Fibroblast of skin of abdomen (primary cell): ENCODE measurements at regions not wholly inside any gene's neighbourhood (a gene's known extent, or its start where the extent isn't known, plus 50 kb on each side); places are given as distances from the start of the nearest gene placed in this dataset.
"Not testable (repeated sequence)": the region's sequence is repeated elsewhere in the genome, so short reads cannot be mapped to it uniquely, and the experiment has no call there.

Experiments used
- DNase-seq: peaks from one replicate; pipeline ENCODE4 v3.0.0-alpha.2; 2013

DNA sequence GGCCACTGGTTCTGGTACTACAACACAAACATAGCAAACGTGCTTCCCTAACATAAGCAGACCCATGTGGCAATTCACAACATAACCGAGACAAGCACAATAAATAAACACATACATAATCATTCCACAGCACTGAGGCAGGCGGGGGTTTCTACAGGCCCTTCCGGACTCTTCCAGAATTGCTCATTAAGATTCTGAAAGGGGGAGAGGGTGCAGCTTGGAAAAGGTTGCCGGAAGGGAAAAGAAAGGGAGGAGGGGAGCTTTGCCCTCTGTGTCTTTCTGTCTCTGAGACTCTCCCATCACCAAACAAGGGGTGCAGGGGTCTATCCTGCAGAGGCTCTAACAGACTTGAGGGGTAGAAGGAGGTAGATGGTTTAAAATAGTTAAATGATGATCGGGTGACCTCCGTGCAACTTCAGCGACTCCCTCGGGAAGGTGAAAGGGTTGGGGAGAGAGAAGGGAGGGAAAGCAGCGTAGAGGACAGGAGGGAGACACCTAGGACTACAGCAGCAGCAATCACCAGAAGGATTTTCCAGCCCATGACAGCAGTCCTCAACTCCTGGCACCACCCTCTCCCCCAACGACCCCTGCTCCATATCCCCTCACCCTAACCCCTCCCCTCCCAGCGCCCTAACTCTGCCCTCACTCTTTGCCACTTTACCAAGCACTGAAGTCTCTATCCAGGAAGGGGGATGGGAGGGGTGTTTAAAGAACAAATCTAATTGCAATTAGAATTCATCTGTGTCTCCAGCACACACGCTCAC is 365.5 kb upstream of the ESRRG start:
- no peak for DNase-seq

DNA sequence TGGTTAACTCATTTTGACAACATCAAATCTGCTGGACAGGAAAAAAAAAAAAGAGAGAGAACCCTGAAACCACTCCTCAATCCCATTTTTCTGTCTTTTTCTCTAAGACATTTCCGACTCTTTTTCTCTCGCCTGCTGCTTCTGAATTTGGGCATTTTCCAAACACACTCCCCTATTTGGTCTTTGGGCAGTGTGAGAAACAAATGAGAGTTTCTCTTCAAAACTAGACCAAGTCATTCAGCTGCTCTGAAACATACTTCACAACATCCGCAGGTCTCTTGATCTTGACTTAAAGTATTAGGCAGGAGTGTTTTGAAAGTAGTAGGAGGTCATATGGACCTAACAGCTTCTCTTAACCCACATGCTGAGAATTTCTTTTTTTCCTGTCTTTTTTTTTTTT is 364.8 kb upstream of the ESRRG start:
- no peak for DNase-seq

DNA sequence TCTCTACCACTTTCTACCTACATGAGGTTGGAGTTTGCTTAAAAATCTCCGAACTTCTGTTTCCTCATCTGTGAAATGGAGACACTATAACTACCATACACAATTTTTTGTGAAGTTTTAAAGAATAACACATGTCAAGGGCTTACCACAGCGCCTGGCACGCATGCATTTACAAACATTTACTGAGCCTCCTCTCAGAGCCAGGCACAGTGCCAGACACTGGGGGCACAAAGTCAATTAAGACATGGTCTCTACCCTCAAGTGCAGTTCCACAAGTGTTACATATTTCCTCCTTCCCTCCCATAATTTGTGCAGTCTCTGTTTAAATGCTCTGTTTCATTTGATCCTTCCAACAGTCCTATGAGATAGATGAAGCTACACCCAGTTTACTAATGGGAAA is 356.4 kb upstream of the ESRRG start:
- no peak for DNase-seq

DNA sequence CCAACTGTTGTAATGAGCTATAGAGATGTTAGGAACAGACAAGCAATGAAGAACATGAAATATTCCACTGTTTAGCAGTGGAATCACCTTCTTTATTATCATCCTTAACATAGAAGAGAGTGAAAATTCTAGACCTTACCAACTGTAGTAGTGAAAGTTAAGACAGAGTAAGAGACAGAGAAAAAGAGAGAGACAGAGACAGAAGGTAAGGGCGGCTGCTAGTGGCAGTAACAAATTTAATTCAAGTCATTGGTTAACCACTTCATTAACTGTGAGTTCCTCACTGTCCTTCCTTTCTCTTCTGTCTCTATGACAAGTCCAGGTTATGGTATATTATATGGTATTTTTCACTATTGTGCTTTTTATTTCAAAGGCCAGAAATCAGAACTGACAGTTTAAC is 355.7 kb upstream of the ESRRG start:
- no peak for DNase-seq

DNA sequence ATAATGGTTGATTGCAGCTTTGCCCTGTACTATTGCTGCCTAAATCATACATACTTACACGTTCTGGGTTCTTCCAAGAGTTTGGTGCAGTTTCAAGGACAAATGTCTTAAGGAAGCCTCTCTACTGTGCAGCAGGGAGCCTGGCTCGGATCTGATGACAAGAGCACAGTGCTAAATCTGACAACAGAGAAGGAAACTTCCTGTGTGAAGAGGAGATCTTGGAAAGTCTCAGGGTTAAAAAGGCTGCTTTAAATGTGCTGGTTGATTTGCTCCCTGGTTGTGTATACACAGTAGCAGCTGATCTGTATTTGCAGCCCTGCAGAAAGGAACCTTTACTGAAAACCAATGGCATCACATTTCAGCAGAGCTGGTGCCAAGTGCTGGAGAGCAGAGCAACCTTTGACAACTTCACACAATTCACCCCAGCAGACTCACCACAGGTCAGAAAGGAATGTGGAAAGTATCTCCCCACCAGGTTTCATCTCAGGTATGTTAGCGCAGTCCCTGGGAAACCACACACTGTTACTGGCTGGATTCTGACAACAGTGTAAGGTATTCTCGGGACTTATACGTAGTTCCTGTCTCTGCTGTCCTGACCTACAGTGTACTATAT is 355.0 kb upstream of the ESRRG start:
- no peak for DNase-seq

DNA sequence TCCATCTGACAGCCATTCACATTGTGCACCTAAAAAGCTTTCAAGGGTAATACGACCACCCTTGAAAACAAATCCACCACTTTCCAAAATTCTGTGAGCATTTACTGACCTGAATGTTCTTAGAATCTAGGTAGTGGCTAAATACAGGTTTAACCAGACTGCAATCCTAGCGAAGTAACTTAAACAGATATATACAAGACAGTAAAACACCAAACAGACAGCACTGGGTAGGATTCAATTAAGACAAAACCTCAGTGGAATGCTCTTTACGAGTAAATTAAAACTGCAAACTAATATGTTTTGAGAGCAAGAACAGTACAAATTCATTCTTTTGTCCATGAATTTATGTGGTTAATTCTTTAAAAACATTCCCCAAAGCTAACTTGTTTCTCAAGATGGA is 354.2 kb upstream of the ESRRG start:
- no peak for DNase-seq

DNA sequence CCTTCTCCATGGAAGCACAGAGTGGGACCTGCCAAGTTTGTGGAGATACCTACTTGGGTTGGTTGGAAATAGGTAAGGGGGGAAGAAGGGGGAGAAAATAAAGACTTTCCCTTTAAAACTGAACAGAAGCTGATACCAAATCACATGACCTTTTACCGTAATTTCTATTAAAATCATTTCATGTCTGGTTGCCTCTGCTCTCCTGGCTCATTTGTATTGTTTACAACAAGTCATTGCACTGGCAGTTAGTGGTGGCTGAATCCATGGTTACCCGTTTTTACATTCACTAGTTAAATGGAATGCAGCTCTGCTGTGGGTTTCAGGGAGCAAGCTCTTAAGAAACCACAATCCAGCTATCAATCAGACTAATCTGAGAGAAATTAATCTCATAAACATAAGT is 353.7 kb upstream of the ESRRG start:
- peak; percentile 14 for DNase-seq

DNA sequence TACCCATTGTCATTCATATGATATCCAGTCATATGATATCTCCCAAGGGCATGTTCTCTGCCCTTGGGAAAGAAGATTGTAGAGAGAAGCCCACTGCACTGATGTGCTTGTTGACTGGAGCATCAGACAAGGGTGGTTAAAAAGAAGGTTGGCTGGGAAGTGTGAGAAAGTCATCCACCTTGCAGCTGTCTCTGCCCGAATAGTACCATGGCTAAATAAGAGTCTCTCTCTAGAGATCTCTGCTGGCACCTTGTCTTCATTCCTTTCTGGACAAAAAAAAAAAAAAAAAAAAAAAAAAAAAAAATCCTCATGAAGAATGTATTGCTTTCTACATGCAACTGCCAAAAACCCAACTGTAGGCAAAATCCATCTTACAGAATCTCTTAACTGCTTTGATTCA is 349.7 kb upstream of the ESRRG start:
- DNase-seq = no peak

DNA sequence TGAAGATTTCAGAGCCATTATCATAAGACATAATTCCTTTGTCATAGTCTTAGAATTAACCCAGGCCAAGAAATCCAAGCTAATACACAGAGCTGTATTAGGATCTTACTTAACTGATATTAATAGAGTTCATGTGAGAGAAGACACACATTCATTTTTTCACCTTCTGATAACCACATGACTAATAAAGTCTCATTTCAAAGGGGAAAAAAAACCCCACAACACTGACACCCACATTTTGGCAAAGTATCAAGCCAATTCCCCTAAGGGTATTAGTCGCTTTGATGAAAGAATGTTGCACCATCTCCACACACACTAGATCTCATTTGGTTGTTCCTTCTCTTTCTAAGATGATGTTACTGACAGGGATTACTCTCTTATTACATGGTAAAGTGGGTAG is 344.4 kb upstream of the ESRRG start:
- DNase-seq = no peak

DNA sequence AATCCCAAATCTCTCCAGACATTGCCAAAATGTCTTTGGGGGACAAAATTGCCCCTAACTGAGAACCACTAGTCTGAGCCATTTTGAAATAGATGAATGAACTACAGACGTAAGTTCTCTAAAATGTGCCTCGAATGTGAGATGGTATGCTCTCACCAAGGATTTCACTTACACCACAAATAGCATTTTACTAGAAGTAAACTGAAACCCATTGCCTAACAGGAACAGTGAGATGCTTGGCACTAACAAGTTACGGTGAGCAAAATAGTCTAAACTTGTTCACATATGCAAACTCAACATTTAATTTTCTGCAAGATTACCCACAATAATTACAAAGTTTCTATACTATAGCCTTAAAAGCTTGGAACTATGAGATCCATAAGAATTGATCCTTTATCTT is 343.6 kb upstream of the ESRRG start:
- DNase-seq = no peak

DNA sequence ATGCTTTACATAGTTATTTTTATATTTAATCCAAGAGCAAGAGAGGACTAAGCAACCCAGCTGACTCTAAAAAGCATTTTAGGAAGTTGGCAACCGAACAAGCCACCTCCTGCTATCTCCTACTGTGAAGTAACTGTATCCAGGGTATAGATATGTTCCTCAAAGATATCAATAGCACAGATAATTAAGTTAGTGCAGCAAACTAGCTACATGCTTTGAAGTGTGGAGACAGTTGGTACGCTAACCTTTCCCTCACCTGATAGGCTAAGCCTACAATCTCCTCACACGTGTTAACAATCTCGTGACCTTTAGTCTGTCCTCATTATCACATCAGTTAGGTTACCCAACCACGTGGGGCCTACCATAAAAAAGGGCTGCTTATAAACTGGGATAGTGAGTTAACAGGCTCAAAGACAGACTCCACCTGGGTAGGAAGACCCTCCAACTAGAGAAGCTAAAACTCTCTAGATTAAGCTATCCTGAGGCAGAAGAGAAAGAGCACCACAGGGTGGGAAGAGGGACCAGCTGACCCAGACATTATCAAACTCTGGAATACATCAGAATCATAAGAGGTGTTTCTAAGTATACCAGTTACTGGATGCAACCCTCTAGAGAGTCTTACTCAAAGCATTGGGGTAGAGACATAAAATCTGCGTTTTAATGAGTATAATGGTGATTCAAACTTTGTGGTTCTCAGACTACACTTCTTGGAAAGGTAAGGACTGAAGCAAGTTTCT is 340.1 kb upstream of the ESRRG start:
- no peak for DNase-seq

DNA sequence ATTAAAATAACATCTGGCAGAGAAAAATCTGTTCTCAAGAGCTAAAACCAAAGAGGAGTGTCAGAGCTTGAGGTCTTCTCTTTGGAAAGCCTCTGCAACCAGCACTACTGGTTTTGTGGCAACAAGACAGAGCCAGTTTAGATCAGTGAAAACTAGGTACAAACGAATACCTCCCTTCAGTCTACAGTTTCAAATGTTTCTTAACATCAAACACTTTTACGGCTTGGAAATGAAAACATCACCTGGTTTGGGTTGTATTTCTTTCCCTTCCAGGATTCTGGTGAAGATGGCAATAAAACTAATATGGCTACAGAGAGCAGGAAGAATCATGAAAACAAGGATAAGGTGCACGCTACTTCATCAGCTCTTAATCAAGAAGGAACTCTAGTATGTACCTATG is 339.4 kb upstream of the ESRRG start:
- no peak for DNase-seq

DNA sequence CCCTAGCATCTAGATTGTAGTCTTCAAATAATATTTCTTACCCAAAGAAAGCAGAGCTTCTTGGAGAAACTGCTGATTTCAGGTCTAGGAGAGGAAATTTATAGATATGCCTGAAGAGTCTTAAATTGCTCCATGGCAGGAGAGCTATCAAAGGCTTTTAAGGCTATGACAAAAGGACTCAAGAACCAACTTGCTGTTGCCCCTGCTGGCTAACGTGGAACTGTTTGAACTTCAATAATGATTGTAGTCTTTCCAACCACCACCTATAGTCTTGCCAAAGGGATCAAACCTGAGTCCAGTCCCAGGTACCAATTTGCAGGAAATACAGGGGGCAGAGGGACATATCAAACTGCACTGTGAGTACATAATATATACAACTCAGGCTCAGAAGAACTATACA is 336.2 kb upstream of the ESRRG start:
- DNase-seq = no peak

DNA sequence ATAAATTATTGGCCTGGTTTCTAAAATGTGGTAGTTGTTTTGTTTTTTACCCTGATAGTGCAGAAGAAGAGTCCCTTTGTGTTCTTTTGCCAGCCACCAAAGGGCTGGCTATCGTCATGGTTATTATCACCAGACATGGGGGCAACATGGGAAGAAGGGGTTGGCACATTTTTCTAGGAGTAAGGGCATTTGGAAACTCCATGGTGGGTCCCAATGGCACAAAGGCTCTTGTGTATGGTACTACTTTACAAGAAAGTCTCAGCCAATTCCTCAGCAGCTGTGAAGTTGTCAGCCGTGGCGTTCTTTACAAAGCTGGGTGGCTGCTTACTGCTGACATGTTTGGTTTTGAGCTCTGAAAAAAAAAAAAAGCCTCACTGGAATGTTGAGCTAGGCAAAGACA is 330.4 kb upstream of the ESRRG start:
- DNase-seq = no peak

DNA sequence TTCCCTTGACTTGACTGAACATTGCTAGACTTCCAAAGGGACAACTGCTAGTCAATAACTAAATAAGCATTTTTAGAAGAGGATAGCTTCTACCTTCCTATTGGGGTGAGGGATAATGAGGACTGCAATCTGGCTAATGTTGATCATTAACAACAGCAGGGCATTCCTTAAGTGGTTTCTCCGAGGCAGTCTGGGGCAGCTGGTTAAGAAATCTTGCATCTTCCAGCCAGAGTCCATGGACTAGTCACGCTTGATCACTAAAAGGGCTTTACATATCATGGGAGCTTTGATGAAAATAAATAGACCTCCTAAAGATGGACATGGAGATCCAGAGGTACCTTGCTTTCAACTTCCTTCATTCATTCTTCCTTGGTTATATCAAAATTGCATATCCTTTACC is 329.4 kb upstream of the ESRRG start:
- DNase-seq = no peak

DNA sequence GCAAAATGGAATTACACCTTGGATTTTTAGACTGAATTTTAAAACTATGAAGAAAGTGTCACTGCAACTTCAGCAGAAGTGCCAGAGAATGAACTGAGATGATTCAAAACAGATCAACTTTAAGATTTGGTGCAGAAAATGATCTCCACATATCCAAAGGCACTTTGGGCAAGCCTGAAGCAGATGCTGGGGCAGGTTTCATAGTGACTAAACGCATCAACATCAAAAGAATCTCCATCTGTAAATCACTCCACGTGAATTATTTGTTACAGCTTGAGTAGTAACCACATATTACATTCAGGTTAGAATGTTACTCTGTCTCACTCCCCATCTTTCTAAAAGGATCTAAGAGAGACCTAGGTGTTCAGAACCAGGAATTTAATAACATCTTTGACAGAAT is 329.0 kb upstream of the ESRRG start:
- no peak for DNase-seq

DNA sequence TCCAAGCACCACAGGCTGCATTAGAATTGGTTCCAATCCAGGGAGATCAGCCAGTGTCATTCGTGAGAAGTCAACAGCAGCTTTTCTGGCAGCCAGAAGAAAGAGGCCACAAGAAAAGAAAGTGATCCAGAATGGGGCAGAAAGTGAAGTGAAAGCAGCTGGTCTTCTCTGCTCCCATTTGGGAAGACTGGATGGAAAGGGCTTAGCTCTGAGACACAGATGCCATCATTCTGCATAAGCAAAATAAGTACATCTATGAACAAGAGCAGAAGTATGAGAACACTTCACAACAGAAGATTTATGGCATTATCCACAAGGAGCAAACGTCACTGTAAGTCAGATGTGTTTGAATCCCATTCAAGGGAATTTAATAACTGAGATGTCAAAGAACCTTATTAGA is 326.5 kb upstream of the ESRRG start:
- no peak for DNase-seq

DNA sequence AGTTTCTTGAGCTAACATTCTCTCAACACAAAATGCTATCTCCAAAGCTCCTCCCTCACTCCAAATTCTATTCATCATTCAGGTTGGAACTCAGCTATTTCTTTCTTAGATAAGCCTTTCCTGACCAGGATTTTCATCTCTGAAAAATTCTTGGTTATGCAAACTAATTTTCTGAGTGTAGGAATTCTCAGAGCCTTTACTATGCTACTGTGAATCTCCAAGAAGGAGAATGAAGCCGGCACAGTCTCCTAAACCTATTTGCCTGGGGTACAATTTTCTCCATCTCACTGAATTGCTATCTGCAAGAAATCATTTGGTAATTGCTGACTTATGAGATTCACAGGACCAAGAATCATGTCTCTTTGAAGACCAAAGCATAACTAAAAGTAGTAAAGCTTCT is 325.9 kb upstream of the ESRRG start:
- no peak for DNase-seq

DNA sequence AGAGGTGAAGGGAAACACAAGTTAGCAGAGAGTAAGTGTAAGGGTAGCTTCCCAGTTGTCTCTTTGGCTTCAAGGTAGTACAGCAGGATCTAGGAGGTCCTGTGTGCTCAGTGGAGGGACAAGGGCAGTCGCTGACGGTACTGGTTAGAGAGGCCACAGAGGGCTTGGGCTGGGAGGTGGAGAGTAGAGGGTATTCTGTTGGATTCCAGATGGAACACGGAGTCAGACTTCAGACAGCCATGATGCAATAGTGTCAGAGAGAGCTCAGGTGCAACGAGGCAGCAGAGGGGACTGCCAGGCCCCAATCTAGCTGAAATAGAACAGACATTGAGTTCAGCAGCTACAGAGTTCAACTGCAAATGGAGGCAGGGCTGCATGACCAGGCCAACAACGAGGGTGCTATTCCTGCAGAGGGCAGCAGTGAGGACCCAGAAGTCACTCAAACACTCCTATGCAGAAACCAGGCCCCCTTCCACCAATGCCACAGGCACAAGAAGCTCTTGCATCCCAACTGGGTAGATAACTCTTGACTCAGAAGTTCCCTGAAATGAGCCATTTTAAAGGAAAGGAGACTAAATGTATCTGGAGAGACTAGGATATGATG is 325.0 kb upstream of the ESRRG start:
- DNase-seq = no peak

DNA sequence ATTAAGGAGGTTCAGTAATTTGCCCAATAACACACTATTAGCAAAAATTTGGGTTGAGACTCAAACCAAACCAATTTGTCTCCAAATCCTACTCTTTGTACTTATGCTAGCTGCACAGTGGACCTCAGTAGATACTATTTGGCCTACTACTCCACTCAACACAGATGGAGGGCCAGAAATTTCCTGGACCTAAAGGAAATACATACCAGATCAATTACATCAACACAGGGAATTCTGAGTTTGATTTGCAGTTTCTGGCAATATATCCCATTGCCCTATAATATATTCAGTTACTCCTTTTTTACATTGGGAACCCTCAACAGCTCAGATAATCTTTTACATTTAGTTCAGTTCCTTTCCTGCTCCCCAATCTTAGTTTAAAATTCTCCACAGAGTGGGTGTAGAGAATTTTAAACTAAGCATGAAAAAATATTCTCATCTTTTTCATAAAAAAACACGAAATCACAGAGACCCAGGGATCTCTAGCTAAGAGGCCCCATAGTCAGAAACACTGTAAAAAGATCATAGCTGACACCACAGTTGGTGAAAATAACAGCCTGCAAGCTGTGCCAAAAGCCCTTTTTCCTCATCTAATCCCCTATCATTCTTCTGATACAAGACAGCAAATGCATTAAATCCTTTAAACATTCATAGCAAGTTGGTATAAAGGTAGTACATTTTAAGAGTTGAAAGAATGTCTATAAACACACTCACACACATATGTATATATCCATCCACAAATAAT is 317.7 kb upstream of the ESRRG start:
- peak; percentile 49 for DNase-seq

DNA sequence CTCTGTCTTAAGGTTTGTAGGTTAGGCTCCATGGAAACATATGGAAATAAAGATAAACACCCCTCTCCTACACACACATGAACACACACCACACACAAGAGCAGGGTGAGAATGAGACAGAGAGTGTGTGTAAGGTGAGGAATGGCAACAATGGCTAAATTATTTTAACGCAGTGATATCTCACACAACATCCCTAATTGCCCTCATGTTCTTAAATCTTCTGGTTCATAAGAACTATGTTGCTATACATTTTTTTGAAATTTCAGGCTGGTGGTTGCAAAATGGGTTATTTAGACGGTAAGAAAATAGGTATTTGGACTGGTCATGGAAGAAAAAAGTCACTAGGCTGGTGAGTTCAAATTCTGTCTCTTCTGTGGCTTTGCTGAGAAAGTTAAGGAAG is 316.7 kb upstream of the ESRRG start:
- no peak for DNase-seq

DNA sequence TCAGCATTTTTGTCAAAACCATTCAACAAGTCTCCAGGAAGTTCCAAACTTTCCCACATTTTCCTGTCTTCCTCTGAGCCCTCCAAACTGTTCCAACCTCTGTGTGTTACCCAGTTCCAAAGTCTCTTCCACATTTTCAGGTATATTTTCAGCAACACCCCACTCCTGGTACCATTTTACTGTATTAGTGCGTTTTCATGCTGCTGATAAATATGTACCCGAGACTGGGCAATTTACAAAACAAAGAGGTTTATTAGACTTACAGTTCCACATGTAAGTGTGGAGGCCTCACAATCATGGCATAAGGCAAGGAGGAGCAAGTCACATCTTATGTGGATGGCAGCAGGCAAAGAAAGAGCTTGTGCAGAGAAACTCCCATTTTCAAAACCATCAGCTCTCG is 315.9 kb upstream of the ESRRG start:
- DNase-seq = not testable (repeated sequence)

DNA sequence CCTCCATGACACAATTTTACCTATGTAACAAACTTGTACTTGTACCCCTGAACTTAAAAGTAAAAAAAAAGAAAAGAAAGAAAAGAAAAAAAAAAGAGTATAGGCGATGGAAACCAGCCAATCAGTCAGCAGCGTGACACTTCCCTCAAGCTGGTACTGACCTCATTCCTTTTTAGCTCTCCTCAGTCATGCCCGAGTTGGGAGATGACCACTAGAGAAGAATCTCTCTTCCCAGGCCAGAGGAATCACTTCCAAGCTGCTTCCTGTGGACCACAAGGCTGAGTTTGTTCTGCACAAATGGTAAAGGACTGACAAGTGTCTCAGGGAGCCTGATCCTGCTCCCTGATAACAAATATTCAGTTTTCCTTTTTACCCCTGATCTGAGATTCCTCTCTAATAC is 313.5 kb upstream of the ESRRG start:
- no peak for DNase-seq
